ENCODE measurements at regions not wholly inside any gene's neighbourhood (a gene's known extent, or its start where the extent isn't known, plus 50 kb on each side); places are given as distances from the start of the nearest gene placed in this dataset.
"Not testable (repeated sequence)": the region's sequence is repeated elsewhere in the genome, so short reads cannot be mapped to it uniquely, and the experiment has no call there.

GRCh38 chr1:121458291-121459048, 273.7 kb downstream of the SRGAP2C start:
- Histone ChIP-seq H4K20me1 (ENCODE audit: insufficient read depth, low read length) (no peaks in the 10 kb centered on the region), H2AFZ (ENCODE audit: low read depth, low read length) (peak overlapping the region; percentile 59), H3K4me3 (ENCODE audit: low read depth in 1 of 2, low read length in 2 of 2) (peak overlapping the region in 1 of 2 experiments; percentile 41; a peak in 2 of 4 replicates), H3K4me1 (ENCODE audit: insufficient read depth, low read length) (peaks cover 23% of the 10 kb centered on the region), H3K4me2 (ENCODE audit: insufficient read depth, low read length) (peak overlapping the region; percentile 53), H3K79me2 (ENCODE audit: insufficient read depth, low read length) (no peaks in the 10 kb centered on the region), H3K27ac (ENCODE audit: low read length) (peak overlapping the region; percentile 84), H3K9ac (ENCODE audit: low read depth, low read length) (peak overlapping the region; percentile 47), H3K9me3 (ENCODE audit: insufficient read depth, low read length, severe bottlenecking) (no peaks in the 10 kb centered on the region), H3K27me3 (ENCODE audit: insufficient read depth, low read length, poor library complexity) (no peaks in the 10 kb centered on the region), H3K36me3 (ENCODE audit: insufficient read depth, low read length) (no peaks in the 10 kb centered on the region)
- ATAC-seq (ENCODE audit: insufficient read depth, low read depth) (peak; percentile 98), DNase-seq (peak; percentile 13)
- TF ChIP-seq, protein P1, sequence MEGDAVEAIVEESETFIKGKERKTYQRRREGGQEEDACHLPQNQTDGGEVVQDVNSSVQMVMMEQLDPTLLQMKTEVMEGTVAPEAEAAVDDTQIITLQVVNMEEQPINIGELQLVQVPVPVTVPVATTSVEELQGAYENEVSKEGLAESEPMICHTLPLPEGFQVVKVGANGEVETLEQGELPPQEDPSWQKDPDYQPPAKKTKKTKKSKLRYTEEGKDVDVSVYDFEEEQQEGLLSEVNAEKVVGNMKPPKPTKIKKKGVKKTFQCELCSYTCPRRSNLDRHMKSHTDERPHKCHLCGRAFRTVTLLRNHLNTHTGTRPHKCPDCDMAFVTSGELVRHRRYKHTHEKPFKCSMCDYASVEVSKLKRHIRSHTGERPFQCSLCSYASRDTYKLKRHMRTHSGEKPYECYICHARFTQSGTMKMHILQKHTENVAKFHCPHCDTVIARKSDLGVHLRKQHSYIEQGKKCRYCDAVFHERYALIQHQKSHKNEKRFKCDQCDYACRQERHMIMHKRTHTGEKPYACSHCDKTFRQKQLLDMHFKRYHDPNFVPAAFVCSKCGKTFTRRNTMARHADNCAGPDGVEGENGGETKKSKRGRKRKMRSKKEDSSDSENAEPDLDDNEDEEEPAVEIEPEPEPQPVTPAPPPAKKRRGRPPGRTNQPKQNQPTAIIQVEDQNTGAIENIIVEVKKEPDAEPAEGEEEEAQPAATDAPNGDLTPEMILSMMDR (IDR thresholded peaks at IDR 0.05; ENCODE audit: borderline replicate concordance, extremely low read depth, low read length, poor library complexity, severe bottlenecking), result no peak
- no peak for TF ChIP-seq EZH2 (IDR thresholded peaks at IDR 0.05; ENCODE audit: borderline replicate concordance, low read depth, low read length, severe bottlenecking)

GRCh38 chr1:121459235-121459634, 274.5 kb downstream of the SRGAP2C start:
- peaks cover 23% of the 10 kb centered on the region for H3K4me1 ChIP-seq (ENCODE audit: insufficient read depth, low read length)
- no peaks in the 10 kb centered on the region for H3K36me3 ChIP-seq (ENCODE audit: insufficient read depth, low read length)
- no peak overlapping the region for H2AFZ ChIP-seq (ENCODE audit: low read depth, low read length)
- no peak overlapping the region for H3K4me3 ChIP-seq (ENCODE audit: low read depth in 1 of 2, low read length in 2 of 2)
- no peaks in the 10 kb centered on the region for H3K27me3 ChIP-seq (ENCODE audit: insufficient read depth, low read length, poor library complexity)
- no peaks in the 10 kb centered on the region for H3K79me2 ChIP-seq (ENCODE audit: insufficient read depth, low read length)
- H3K4me2 ChIP-seq (ENCODE audit: insufficient read depth, low read length), result peak overlapping the region; percentile 53; the same call in 1 of the 2 replicates
- 0 out of 3 replicates have a peak, but pooled peaks have one; percentile 20 for ATAC-seq (ENCODE audit: insufficient read depth, low read depth)
- H3K9me3 ChIP-seq (ENCODE audit: insufficient read depth, low read length, severe bottlenecking), result no peaks in the 10 kb centered on the region
- TF ChIP-seq, protein P1 (IDR thresholded peaks at IDR 0.05; ENCODE audit: borderline replicate concordance, extremely low read depth, low read length, poor library complexity, severe bottlenecking), result no peak
- TF ChIP-seq EZH2 (IDR thresholded peaks at IDR 0.05; ENCODE audit: borderline replicate concordance, low read depth, low read length, severe bottlenecking), result no peak
- DNase-seq, result no peak
- H3K27ac ChIP-seq (ENCODE audit: low read length), result peak overlapping the region; percentile 84; the same call in 1 of the 2 replicates
- no peaks in the 10 kb centered on the region for H4K20me1 ChIP-seq (ENCODE audit: insufficient read depth, low read length)
- peak overlapping the region; percentile 47; the same call in 1 of the 2 replicates for H3K9ac ChIP-seq (ENCODE audit: low read depth, low read length)

GRCh38 chr1:121469395-121469794, 284.6 kb downstream of the SRGAP2C start:
- H3K9ac ChIP-seq (ENCODE audit: low read depth, low read length); ATAC-seq (ENCODE audit: insufficient read depth, low read depth); H3K27me3 ChIP-seq (ENCODE audit: insufficient read depth, low read length, poor library complexity); H3K36me3 ChIP-seq (ENCODE audit: insufficient read depth, low read length); H3K4me3 ChIP-seq (ENCODE audit: low read depth in 1 of 2, low read length in 2 of 2); H3K4me2 ChIP-seq (ENCODE audit: insufficient read depth, low read length); H4K20me1 ChIP-seq (ENCODE audit: insufficient read depth, low read length); H3K79me2 ChIP-seq (ENCODE audit: insufficient read depth, low read length); H3K4me1 ChIP-seq (ENCODE audit: insufficient read depth, low read length); H3K27ac ChIP-seq (ENCODE audit: low read length); DNase-seq; H3K9me3 ChIP-seq (ENCODE audit: insufficient read depth, low read length, severe bottlenecking): not testable (repeated sequence)
- H2AFZ ChIP-seq (ENCODE audit: low read depth, low read length), result peak overlapping the region; percentile 26; the same call in 1 of the 2 replicates

DNA sequence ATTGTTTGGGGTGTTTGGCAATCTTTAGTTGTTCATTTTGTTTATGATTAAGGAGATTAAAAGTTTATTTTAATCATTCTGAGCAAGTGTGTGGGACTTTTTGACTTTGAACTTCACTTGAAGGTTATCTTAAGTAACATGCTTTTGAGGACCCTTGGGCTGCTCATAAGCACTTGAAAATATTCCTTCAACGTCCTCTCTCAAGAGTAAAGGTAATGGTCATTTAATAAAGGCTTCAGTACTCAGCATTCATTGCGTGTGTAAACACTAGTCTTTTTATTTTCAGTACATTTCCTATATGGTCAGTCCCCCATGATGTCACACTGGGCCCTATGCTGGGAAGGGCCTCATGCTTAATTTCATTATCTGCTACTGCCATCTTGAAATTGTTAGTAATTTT, 285.6 kb downstream of the SRGAP2C start:
- not testable (repeated sequence) for H3K9me3 ChIP-seq (ENCODE audit: insufficient read depth, low read length, severe bottlenecking); ATAC-seq (ENCODE audit: insufficient read depth, low read depth); H3K27me3 ChIP-seq (ENCODE audit: insufficient read depth, low read length, poor library complexity); H3K79me2 ChIP-seq (ENCODE audit: insufficient read depth, low read length); DNase-seq; H3K9ac ChIP-seq (ENCODE audit: low read depth, low read length); H3K27ac ChIP-seq (ENCODE audit: low read length); H3K4me2 ChIP-seq (ENCODE audit: insufficient read depth, low read length); H3K4me1 ChIP-seq (ENCODE audit: insufficient read depth, low read length); H3K4me3 ChIP-seq (ENCODE audit: low read depth in 1 of 2, low read length in 2 of 2); H2AFZ ChIP-seq (ENCODE audit: low read depth, low read length); H4K20me1 ChIP-seq (ENCODE audit: insufficient read depth, low read length); H3K36me3 ChIP-seq (ENCODE audit: insufficient read depth, low read length)
